ENCODE measurements at regions not wholly inside any gene's neighbourhood (a gene's known extent, or its start where the extent isn't known, plus 50 kb on each side); places are given as distances from the start of the nearest gene placed in this dataset.
A peak's percentile ranks its signal among the peaks of the same experiment; 100 is the strongest.

GRCh38 chr7:155956977-155957376, 144.7 kb upstream of the SHH start:
- no peak for DNase-seq (ENCODE audit: low read depth)
- TF ChIP-seq, protein P1, sequence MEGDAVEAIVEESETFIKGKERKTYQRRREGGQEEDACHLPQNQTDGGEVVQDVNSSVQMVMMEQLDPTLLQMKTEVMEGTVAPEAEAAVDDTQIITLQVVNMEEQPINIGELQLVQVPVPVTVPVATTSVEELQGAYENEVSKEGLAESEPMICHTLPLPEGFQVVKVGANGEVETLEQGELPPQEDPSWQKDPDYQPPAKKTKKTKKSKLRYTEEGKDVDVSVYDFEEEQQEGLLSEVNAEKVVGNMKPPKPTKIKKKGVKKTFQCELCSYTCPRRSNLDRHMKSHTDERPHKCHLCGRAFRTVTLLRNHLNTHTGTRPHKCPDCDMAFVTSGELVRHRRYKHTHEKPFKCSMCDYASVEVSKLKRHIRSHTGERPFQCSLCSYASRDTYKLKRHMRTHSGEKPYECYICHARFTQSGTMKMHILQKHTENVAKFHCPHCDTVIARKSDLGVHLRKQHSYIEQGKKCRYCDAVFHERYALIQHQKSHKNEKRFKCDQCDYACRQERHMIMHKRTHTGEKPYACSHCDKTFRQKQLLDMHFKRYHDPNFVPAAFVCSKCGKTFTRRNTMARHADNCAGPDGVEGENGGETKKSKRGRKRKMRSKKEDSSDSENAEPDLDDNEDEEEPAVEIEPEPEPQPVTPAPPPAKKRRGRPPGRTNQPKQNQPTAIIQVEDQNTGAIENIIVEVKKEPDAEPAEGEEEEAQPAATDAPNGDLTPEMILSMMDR (conservative IDR thresholded peaks at IDR 0.05; ENCODE audit: low read depth, low read length) = no peak
- H3K4me3 ChIP-seq (ENCODE audit: low read depth, low read length) = no peak overlapping the region

DNA sequence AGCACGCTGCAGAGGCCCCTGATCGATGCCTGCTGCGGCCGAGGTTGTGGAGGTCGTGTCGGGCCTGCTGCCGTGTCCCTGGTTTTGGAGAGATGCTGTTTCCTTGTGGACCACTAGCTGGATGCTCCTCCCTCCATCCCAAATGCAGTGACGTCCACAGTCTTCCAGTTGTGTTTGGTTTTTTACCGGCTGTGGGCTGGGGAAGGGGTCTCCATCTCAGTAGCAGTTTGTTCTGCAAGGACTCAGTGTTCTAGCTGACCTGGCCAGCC, 143.0 kb upstream of the SHH start:
- TF ChIP-seq, protein P1 (conservative IDR thresholded peaks at IDR 0.05; ENCODE audit: low read depth, low read length) = no peak
- no peak for DNase-seq (ENCODE audit: low read depth)
- H3K4me3 ChIP-seq (ENCODE audit: low read depth, low read length) = no peak overlapping the region

DNA sequence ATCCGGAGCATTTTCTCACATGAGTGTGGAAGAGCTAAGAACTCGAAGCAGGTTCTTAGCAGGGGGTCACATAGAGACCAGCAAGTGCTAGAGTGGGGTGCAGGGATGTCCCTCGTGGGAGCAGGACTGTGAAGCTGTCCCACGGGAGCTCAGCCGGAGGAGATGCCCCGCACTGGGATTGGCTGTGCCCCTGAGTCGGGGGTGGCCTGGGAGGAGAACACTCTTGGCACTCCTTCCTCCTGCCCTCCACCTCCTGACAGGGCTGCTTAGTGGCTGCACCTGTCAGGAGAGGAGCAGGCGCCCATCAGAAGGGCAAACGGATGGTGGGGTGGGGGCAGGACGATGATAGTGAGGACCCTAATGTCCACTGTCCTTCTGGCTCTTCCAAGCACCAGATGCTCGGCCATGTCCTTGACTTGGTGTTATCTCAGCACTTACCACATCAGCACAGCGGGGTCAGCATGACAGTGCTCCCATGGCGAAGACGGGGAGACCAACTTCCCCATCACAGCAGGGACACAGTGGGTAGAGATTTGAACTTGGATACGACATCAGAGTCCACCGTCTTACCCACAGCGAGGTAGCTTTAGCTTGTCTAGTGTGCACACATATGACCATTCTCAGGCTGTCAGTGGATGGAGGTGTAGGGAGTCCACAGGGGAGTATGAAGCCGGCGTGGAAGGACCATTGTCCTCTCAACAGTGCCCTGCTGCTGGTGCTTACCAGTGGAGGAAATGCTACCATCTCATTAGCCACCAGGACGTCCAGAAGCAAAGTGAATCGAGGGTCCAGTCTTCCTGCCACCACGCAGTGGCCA, 142.5 kb upstream of the SHH start:
- DNase-seq (ENCODE audit: low read depth) = no peak
- no peak overlapping the region for H3K4me3 ChIP-seq (ENCODE audit: low read depth, low read length)
- TF ChIP-seq, protein P1 (conservative IDR thresholded peaks at IDR 0.05; ENCODE audit: low read depth, low read length) = no peak

DNA sequence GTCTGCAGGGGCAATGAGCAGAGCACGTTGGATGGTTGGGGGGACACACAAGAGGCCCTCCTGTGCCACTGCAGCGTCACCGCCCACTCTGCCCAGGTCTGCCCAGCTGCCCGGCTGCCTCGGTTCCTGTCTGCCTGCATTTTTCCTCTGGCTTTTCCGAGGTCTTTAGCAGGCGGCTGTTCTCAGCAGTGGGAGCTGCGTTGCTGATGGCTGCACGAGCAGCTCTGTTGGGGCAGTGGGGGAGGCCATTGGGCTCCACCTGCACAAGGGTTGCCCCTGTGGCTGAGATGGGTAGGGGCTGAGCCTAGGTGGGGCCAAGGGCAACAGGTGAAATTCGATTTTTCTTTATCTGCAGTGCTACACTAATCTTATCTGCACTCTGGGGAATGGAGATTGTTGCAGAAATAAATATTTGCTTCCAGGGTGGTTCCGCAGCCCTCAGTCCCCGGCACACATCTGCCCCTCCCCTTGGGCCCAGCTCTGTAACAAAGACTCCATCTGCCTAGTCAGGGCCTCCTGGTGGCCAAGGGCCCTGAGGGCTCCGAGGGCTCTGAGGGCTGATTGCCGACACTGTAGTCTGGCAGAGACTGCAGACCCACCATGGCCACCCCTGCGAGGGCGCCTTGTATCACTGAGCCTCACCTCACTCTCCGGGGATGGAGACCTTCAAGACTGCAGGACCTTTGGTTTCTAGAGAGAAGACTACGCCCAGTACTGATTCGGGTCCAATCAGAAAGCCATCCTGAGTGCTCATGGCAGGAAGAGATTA, 141.7 kb upstream of the SHH start:
- TF ChIP-seq, protein P1 (conservative IDR thresholded peaks at IDR 0.05; ENCODE audit: low read depth, low read length) = no peak
- no peak overlapping the region for H3K4me3 ChIP-seq (ENCODE audit: low read depth, low read length)
- DNase-seq (ENCODE audit: low read depth) = no peak

DNA sequence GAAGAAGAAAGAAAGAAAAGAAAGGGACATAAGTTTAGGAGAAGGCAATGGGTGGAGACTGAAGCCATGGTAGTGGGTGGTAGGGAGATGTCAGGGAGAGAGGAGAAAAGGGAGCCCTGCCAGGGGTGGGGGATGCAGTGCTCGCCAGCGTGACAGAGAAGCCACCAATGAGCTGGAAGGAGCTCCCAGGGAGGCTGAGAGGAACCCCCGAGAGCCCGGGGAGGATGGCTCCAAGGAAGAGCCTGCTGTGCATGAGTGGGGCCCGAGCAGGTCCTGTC, 141.2 kb upstream of the SHH start:
- H3K4me3 ChIP-seq (ENCODE audit: low read depth, low read length) = no peak overlapping the region
- DNase-seq (ENCODE audit: low read depth) = no peak
- TF ChIP-seq, protein P1 (conservative IDR thresholded peaks at IDR 0.05; ENCODE audit: low read depth, low read length) = no peak

DNA sequence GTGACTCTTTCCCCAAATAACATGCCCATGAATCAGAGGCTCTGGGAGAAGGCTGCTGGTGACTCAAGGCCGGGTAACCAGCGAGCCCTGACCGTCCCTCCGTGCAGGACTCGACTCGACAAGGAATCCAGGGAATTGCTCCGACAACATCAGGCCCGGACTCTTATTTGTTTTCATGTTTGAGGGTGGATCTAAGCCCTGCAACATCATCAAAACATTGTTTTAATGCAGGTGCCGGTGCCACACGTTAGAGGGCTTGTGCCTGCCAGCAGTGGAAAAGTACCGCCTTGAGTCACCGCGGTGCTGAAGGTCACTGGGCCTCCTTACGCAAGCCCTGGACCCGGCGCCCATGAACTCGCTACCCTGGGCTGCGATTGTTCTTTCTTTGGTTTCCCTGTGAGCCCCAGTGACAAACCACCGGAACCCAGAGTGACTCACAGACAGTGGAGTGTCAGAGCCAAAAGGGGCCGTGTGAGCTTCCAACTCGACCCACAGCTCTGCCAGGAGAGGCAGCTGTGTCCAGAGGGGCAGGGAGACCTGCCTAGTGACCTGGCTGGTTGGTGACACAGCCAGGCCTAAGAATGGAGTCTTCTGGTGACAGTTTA, 139.4 kb upstream of the SHH start:
- peak overlapping the region; percentile 15 for H3K4me3 ChIP-seq (ENCODE audit: low read depth, low read length)
- DNase-seq (ENCODE audit: low read depth) = peak; percentile 97
- TF ChIP-seq, protein P1 (conservative IDR thresholded peaks at IDR 0.05; ENCODE audit: low read depth, low read length) = no peak

Data from epithelial cell of proximal tubule (primary cell).